Fibroblast of lung (primary cell): ENCODE measurements at regions not wholly inside any gene's neighbourhood (a gene's known extent, or its start where the extent isn't known, plus 50 kb on each side); places are given as distances from the start of the nearest gene placed in this dataset.

Source experiments
- DNase-seq, 2 donors: peaks; one replicate each; pipeline versions ENCODE4 v3.0.0 to v3.0.0-alpha.2; 2010; ENCODE audit warnings: low read depth in 2 of 2
- H2AFZ ChIP-seq: 2 replicates; pipeline ENCODE4 v1.5.1; 2012; ENCODE audit warnings: low read length, control low read depth, inconsistent platforms
- H3K27ac ChIP-seq: 2 replicates; pipeline ENCODE4 v1.5.1; 2011; ENCODE audit warnings: low read length, control low read depth; ENCODE audit not compliant: insufficient read depth
- H3K27me3 ChIP-seq: 2 replicates; pipeline ENCODE4 v1.5.1; 2011; ENCODE audit warnings: mild to moderate bottlenecking, low read length; ENCODE audit not compliant: control insufficient read depth, insufficient read depth
- H3K36me3 ChIP-seq: 2 replicates; pipeline ENCODE4 v1.5.1; 2011; ENCODE audit warnings: low read length; ENCODE audit not compliant: control insufficient read depth, insufficient read depth
- H3K4me1 ChIP-seq: 2 replicates; pipeline ENCODE4 v1.5.1; 2011; ENCODE audit warnings: low read length; ENCODE audit not compliant: control insufficient read depth, insufficient read depth; ENCODE audit errors: extremely low read depth
- H3K4me2 ChIP-seq: 2 replicates; pipeline ENCODE4 v1.5.1; 2011; ENCODE audit warnings: low read length, control low read depth; ENCODE audit not compliant: insufficient read depth; ENCODE audit errors: extremely low read depth
- H3K4me3 ChIP-seq, 4 experiments: fragments of 200-600 bp in 1 of 4; sonication (generic) in 1 of 4; replicated peaks in 1 of 4; 2 replicates each; pipeline ENCODE4 v1.5.1; 2011 to 2016; ENCODE audit warnings: low read length in 4 of 4, low read depth in 3 of 4, mild to moderate bottlenecking in 3 of 4, control low read depth in 2 of 4, inconsistent platforms in 1 of 4, mixed read lengths in 1 of 4; ENCODE audit not compliant: insufficient read depth in 1 of 4; ENCODE audit errors: control extremely low read depth in 1 of 4
- H3K79me2 ChIP-seq: 2 replicates; pipeline ENCODE4 v1.5.1; 2012; ENCODE audit warnings: mild to moderate bottlenecking, low read length, inconsistent platforms; ENCODE audit not compliant: control insufficient read depth, insufficient read depth
- H3K9ac ChIP-seq: 2 replicates; pipeline ENCODE4 v1.5.1; 2011; ENCODE audit warnings: mild to moderate bottlenecking, low read length, control low read depth; ENCODE audit not compliant: insufficient read depth
- H3K9me3 ChIP-seq: 2 replicates; pipeline ENCODE4 v1.5.1; 2012; ENCODE audit warnings: low read depth, low read length; ENCODE audit not compliant: control insufficient read depth, insufficient read depth
- H4K20me1 ChIP-seq: 2 replicates; pipeline ENCODE4 v1.5.1; 2011; ENCODE audit warnings: low read length; ENCODE audit not compliant: control insufficient read depth, insufficient read depth; ENCODE audit errors: extremely low read depth
- EZH2 ChIP-seq: IDR thresholded peaks from 2 replicates; pipeline ENCODE4 v1.5.1; 2012; ENCODE audit warnings: low read length, control low read depth, mild to moderate bottlenecking; ENCODE audit errors: missing control alignments
- TF ChIP-seq, protein P1 (sequence below), 2 donors: IDR thresholded peaks in 1 of 2; conservative IDR thresholded peaks in 1 of 2; 1 replicate in 1 of 2; 2 replicates in 1 of 2; pipeline ENCODE4 v1.5.1; 2011 to 2012; ENCODE audit warnings: low read length in 2 of 2, control low read depth in 1 of 2, inconsistent platforms in 1 of 2, low read depth in 1 of 2, mild to moderate bottlenecking in 1 of 2

DNA sequence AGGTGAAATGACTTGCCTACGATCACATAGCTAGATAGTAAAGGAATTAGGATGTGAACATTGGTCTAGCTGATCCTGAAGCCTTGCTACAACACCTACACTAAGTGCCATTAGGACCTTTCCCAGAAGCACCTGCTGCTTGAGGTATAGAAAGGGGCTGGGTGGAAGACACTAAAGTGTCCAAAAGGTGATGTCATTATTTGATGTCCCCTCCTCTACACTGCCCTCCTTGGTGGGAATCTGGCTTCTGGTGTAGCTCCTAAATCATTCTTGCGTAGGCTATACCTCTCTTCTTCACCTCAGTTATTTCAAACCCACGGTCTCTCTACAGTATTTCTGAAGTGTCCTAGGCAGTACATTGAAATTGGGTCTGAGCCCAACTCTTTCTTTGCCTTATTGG is 132.5 kb upstream of the FGGY start:
- Histone ChIP-seq H2AFZ (no peak overlapping the region), H3K4me1 (no peaks in the 10 kb centered on the region), H3K9me3 (no peaks in the 10 kb centered on the region), H4K20me1 (no peaks in the 10 kb centered on the region), H3K36me3 (no peaks in the 10 kb centered on the region), H3K4me2 (no peak overlapping the region), H3K27ac (no peak overlapping the region), H3K4me3 (no peak overlapping the region), H3K79me2 (no peaks in the 10 kb centered on the region), H3K27me3 (no peaks in the 10 kb centered on the region), H3K9ac (no peak overlapping the region)
- TF ChIP-seq, protein P1, sequence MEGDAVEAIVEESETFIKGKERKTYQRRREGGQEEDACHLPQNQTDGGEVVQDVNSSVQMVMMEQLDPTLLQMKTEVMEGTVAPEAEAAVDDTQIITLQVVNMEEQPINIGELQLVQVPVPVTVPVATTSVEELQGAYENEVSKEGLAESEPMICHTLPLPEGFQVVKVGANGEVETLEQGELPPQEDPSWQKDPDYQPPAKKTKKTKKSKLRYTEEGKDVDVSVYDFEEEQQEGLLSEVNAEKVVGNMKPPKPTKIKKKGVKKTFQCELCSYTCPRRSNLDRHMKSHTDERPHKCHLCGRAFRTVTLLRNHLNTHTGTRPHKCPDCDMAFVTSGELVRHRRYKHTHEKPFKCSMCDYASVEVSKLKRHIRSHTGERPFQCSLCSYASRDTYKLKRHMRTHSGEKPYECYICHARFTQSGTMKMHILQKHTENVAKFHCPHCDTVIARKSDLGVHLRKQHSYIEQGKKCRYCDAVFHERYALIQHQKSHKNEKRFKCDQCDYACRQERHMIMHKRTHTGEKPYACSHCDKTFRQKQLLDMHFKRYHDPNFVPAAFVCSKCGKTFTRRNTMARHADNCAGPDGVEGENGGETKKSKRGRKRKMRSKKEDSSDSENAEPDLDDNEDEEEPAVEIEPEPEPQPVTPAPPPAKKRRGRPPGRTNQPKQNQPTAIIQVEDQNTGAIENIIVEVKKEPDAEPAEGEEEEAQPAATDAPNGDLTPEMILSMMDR (conservative IDR thresholded peaks at IDR 0.05 in 1 of 2, IDR thresholded peaks at IDR 0.05 in 1 of 2; ENCODE audit: low read depth in 1 of 2, low read length in 2 of 2): no peak
- no peak for TF ChIP-seq EZH2
- no peak for DNase-seq

DNA sequence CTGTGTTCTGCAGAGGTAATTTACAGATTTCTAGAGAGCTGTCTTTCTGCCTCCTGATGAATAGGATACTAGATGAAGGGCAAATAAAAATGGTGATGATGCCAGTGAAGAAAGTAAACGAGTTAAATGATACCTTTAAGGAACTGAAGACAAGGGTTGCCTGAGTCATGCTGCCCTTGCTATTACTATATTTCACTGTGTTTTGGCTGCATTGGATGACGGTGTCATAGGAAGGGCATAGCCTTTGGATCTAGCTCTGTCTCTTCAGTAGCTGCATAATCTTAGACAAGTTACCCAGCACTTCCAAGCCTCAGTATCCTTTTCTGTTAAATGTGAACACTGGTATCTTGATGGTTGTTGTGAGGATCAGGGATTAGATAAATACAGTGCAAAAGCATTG is 131.5 kb upstream of the FGGY start:
- TF ChIP-seq, protein P1 (conservative IDR thresholded peaks at IDR 0.05 in 1 of 2, IDR thresholded peaks at IDR 0.05 in 1 of 2; ENCODE audit: low read depth in 1 of 2, low read length in 2 of 2): no peak
- no peak for TF ChIP-seq EZH2

DNA sequence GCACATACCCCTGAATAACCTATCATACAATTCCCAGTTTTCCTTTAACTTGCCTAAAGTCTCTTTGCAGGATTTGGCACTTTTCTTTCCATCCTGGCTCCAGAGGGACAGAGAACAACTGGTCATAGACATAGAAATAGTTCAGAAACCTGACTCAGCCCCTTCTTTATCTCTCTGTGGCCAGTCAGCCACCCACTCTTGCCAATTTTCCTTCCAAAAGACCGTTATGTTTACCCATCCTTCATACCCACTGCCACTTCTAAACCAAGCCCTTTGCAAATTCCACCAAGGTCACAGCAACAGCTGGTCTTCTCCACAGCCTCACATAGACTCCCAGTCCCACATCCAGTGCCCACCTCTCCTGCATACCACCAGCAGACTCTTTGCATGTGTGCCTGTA is 127.2 kb upstream of the FGGY start:
- no peak overlapping the region for H3K4me3 ChIP-seq
- H3K9ac ChIP-seq: no peak overlapping the region
- H4K20me1 ChIP-seq: no peaks in the 10 kb centered on the region
- TF ChIP-seq, protein P1 (conservative IDR thresholded peaks at IDR 0.05 in 1 of 2, IDR thresholded peaks at IDR 0.05 in 1 of 2; ENCODE audit: low read depth in 1 of 2, low read length in 2 of 2): no peak
- no peak for TF ChIP-seq EZH2
- no peaks in the 10 kb centered on the region for H3K27me3 ChIP-seq
- H3K27ac ChIP-seq: no peak overlapping the region
- H3K4me2 ChIP-seq: no peak overlapping the region
- no peaks in the 10 kb centered on the region for H3K36me3 ChIP-seq
- H2AFZ ChIP-seq: no peak overlapping the region
- H3K79me2 ChIP-seq: no peaks in the 10 kb centered on the region
- H3K4me1 ChIP-seq: peaks cover 6% of the 10 kb centered on the region
- peak in 1 of 2 donors; percentile 42 for DNase-seq
- no peaks in the 10 kb centered on the region for H3K9me3 ChIP-seq

More for the DNA sequence above, 131.5 kb upstream of the FGGY start:
- Histone ChIP-seq H3K4me2 (no peak overlapping the region), H3K9ac (no peak overlapping the region), H3K27me3 (no peaks in the 10 kb centered on the region), H3K27ac (no peak overlapping the region), H3K79me2 (no peaks in the 10 kb centered on the region), H3K4me3 (no peak overlapping the region), H3K4me1 (no peaks in the 10 kb centered on the region), H4K20me1 (no peaks in the 10 kb centered on the region), H3K9me3 (no peaks in the 10 kb centered on the region), H3K36me3 (no peaks in the 10 kb centered on the region), H2AFZ (no peak overlapping the region)
- DNase-seq: no peak
